Naive thymus-derived CD8-positive, alpha-beta T cell (primary cell): ENCODE measurements at regions not wholly inside any gene's neighbourhood (a gene's known extent, or its start where the extent isn't known, plus 50 kb on each side); places are given as distances from the start of the nearest gene placed in this dataset.

ENCODE experiments used
- ATAC-seq, 2 donors: fragments of 150-1000 bp; cut with Tn5 transposase in 1 of 2; sonication (Bioruptor Pico), chemical (Tn5 transposase) in 1 of 2; 1 replicate in 1 of 2; 2 replicates in 1 of 2; pipeline ENCODE4 v1.10.0; 2021; ENCODE audit warnings: mild to moderate bottlenecking in 2 of 2, moderate library complexity in 2 of 2
- POLR2A ChIA-PET: fragments of 350-600 bp; sonication (Branson Sonifier 250); formaldehyde crosslinking; loops from one replicate; lab custom pipeline; 2021; ENCODE audit warnings: antibody characterized with exemption; lab: Charles Lee
- DNase-seq, 10 donors: peaks; one replicate each; pipeline versions ENCODE4 v3.0.0 to v3.0.0-alpha.2; 2020 to 2022
- H3K27ac Mint-ChIP-seq, 10 donors: one replicate each; pipeline ENCODE4 v1.8.0; 2020 to 2022; ENCODE audit warnings: mild to moderate bottlenecking in 10 of 10, mixed read lengths in 10 of 10, moderate library complexity in 4 of 10, inconsistent platforms in 1 of 10
- H3K27me3 Mint-ChIP-seq, 5 donors: one replicate each; pipeline ENCODE4 v1.8.0; 2021 to 2022; ENCODE audit warnings: mixed read lengths in 5 of 5
- H3K36me3 Mint-ChIP-seq, 3 donors: one replicate each; pipeline ENCODE4 v1.8.0; 2020 to 2022; ENCODE audit warnings: mixed read lengths in 3 of 3, mild to moderate bottlenecking in 2 of 3, inconsistent platforms in 1 of 3
- H3K4me1 Mint-ChIP-seq, 4 donors: one replicate each; pipeline ENCODE4 v1.8.0; 2021 to 2022; ENCODE audit warnings: mixed read lengths in 4 of 4
- H3K4me3 Mint-ChIP-seq, 10 donors: one replicate each; pipeline ENCODE4 v1.8.0; 2020 to 2022; ENCODE audit warnings: mild to moderate bottlenecking in 10 of 10, mixed read lengths in 10 of 10, moderate library complexity in 6 of 10, inconsistent platforms in 1 of 10
- H3K9me3 Mint-ChIP-seq, 9 donors: one replicate each; pipeline ENCODE4 v1.8.0; 2020 to 2022; ENCODE audit warnings: mixed read lengths in 9 of 9, mild to moderate bottlenecking in 3 of 9, inconsistent platforms in 1 of 9, moderate library complexity in 1 of 9

GRCh38 chr18:5600378-5601071 lies 56.7 kb upstream of the EPB41L3 start:
- Mint-ChIP-seq H3K4me1 (no peaks in the 10 kb centered on the region), H3K9me3 (peaks cover 0 to under 1% (median 0%) of the 10 kb centered on the region in 9 donors), H3K27me3 (peaks cover 7 to 17% (median 12%) of the 10 kb centered on the region in 5 donors), H3K27ac (peak overlapping the region in 1 of 10 donors; percentile 4), H3K36me3 (no peaks in the 10 kb centered on the region), H3K4me3 (no peak overlapping the region)
- DNase-seq (no peak), ATAC-seq (no peak)
- POLR2A ChIA-PET: no interaction called here

GRCh38 chr18:5596585-5596984 lies 52.8 kb upstream of the EPB41L3 start:
- POLR2A ChIA-PET: no interaction called here
- DNase-seq (no peak), ATAC-seq (no peak)
- Mint-ChIP-seq H3K4me1 (no peaks in the 10 kb centered on the region), H3K27me3 (peaks cover 5 to 17% (median 9%) of the 10 kb centered on the region in 5 donors), H3K36me3 (peaks cover 0 to 2% (median 0%) of the 10 kb centered on the region in 3 donors), H3K27ac (no peak overlapping the region), H3K4me3 (no peak overlapping the region), H3K9me3 (peaks cover 2 to 29% (median 6%) of the 10 kb centered on the region in 9 donors)
